Esophagus muscularis mucosa (tissue), 4 donors: ENCODE measurements at regions not wholly inside any gene's neighbourhood (a gene's known extent, or its start where the extent isn't known, plus 50 kb on each side); places are given as distances from the start of the nearest gene placed in this dataset.

Experiments
- DNase-seq: peaks from one replicate; pipeline ENCODE4 v3.0.0-alpha.2; 2017; ENCODE audit errors: extremely low spot score
- H3K27ac ChIP-seq, 4 donors: fragments of 200-600 bp; sonication (generic); replicated peaks in 1 of 4; 1 replicate in 3 of 4; 2 replicates in 1 of 4; pipeline ENCODE4 v1.5.1; 2016 to 2019; ENCODE audit warnings: mild to moderate bottlenecking in 1 of 4
- H3K27me3 ChIP-seq, 4 donors: fragments of 200-600 bp; sonication (generic); one replicate each; pipeline versions ENCODE4 v1.5.1 to v1.6.0; 2016 to 2019
- H3K36me3 ChIP-seq, 4 donors: fragments of 200-600 bp; sonication (generic); one replicate each; pipeline ENCODE4 v1.5.1; 2016 to 2019
- H3K4me1 ChIP-seq, 4 donors: fragments of 200-600 bp; sonication (generic); one replicate each; pipeline ENCODE4 v1.5.1; 2016 to 2019
- H3K4me3 ChIP-seq, 4 donors: fragments of 200-600 bp; sonication (generic); 1 replicate in 2 of 4; 2 replicates in 2 of 4; pipeline ENCODE4 v1.5.1; 2016 to 2019; ENCODE audit warnings: mild to moderate bottlenecking in 4 of 4, moderate library complexity in 1 of 4
- H3K9me3 ChIP-seq, 4 donors: fragments of 200-600 bp; sonication (generic); 1 replicate in 3 of 4; 2 replicates in 1 of 4; pipeline ENCODE4 v1.5.1; 2016 to 2019
- EP300 ChIP-seq: sonication (generic); formaldehyde crosslinking; IDR thresholded peaks from one replicate; pipeline ENCODE4 v1.6.1; 2017; ENCODE audit warnings: antibody characterized with exemption
- POLR2A ChIP-seq: fragments of 450-650 bp; IDR thresholded peaks from one replicate; pipeline ENCODE4 v1.6.1; 2017; ENCODE audit warnings: antibody characterized with exemption, moderate library complexity, mild to moderate bottlenecking, low read depth
- POLR2AphosphoS5 ChIP-seq, 2 donors: sonication (generic); formaldehyde crosslinking; IDR thresholded peaks; one replicate each; pipeline ENCODE4 v1.6.1; 2017; ENCODE audit warnings: antibody characterized with exemption in 2 of 2
- WGBS: methylation state at CpG from one replicate; pipeline ENCODE4 v1.1.5; 2018; 5-methylcytosine and 5-hydroxymethylcytosine counted together
- intact Hi-C: fragments of 100-400 bp; cut with DNase I; formaldehyde crosslinking; loops from one replicate; pipeline ENCODE4 v1.15.1; 2023
- TF ChIP-seq, protein P1 (sequence below), 3 experiments: fragments of 200-600 bp in 2 of 3; fragments of 450-650 bp in 1 of 3; sonication (generic) in 2 of 3; IDR thresholded peaks; one replicate each; pipeline ENCODE4 v1.5.1; 2017 to 2019; ENCODE audit warnings: antibody characterized with exemption in 3 of 3, mild to moderate bottlenecking in 2 of 3, moderate library complexity in 1 of 3

- H3K4me1 ChIP-seq: peaks cover 16 to 37% (median 35%) of the 10 kb centered on the region in 4 donors
- WGBS: 75% methylated on average over 7 of the region's 8 CpGs
- intact Hi-C loops: no loop called here
- H3K36me3 ChIP-seq: no peaks in the 10 kb centered on the region
- H3K27me3 ChIP-seq: no peaks in the 10 kb centered on the region
- peaks cover 0 to 8% (median 2%) of the 10 kb centered on the region in 4 donors for H3K9me3 ChIP-seq
- no peak overlapping the region for H3K4me3 ChIP-seq
- DNase-seq: no peak
- TF ChIP-seq, protein P1, sequence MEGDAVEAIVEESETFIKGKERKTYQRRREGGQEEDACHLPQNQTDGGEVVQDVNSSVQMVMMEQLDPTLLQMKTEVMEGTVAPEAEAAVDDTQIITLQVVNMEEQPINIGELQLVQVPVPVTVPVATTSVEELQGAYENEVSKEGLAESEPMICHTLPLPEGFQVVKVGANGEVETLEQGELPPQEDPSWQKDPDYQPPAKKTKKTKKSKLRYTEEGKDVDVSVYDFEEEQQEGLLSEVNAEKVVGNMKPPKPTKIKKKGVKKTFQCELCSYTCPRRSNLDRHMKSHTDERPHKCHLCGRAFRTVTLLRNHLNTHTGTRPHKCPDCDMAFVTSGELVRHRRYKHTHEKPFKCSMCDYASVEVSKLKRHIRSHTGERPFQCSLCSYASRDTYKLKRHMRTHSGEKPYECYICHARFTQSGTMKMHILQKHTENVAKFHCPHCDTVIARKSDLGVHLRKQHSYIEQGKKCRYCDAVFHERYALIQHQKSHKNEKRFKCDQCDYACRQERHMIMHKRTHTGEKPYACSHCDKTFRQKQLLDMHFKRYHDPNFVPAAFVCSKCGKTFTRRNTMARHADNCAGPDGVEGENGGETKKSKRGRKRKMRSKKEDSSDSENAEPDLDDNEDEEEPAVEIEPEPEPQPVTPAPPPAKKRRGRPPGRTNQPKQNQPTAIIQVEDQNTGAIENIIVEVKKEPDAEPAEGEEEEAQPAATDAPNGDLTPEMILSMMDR (IDR thresholded peaks at IDR 0.05): peak in 2 of 3 experiments; percentile 22 to 41
- TF ChIP-seq POLR2AphosphoS5 (IDR thresholded peaks at IDR 0.05): peak in 1 of 2 donors; percentile 37
- TF ChIP-seq POLR2A: no peak
- TF ChIP-seq EP300: no peak
- peak overlapping the region; percentile 17 to 68 (median 60) for H3K27ac ChIP-seq
These were observed 142.6 kb upstream of the NCOR2 start for GRCh38 chr12:124709722-124710687.

GRCh38 chr12:124707316-124707715 is 139.9 kb upstream of the NCOR2 start:
- DNase-seq: no peak
- no peak overlapping the region for H3K4me3 ChIP-seq
- H3K4me1 ChIP-seq: peaks cover 0 to 21% (median 16%) of the 10 kb centered on the region in 4 donors
- WGBS: 82% methylated on average over 8 of the region's 8 CpGs
- TF ChIP-seq POLR2AphosphoS5 (IDR thresholded peaks at IDR 0.05): no peak
- TF ChIP-seq, protein P1 (IDR thresholded peaks at IDR 0.05): no peak
- TF ChIP-seq EP300: no peak
- TF ChIP-seq POLR2A: no peak
- peaks cover 0 to 8% (median 2%) of the 10 kb centered on the region in 4 donors for H3K9me3 ChIP-seq
- H3K36me3 ChIP-seq: no peaks in the 10 kb centered on the region
- no peaks in the 10 kb centered on the region for H3K27me3 ChIP-seq
- H3K27ac ChIP-seq: no peak overlapping the region
- intact Hi-C loops: no loop called here

- no peak for DNase-seq
- Histone ChIP-seq H3K9me3 (peaks cover 0 to 8% (median 2%) of the 10 kb centered on the region in 4 donors), H3K27me3 (no peaks in the 10 kb centered on the region), H3K27ac (no peak overlapping the region), H3K4me3 (no peak overlapping the region), H3K36me3 (no peaks in the 10 kb centered on the region), H3K4me1 (peaks cover 4 to 30% (median 21%) of the 10 kb centered on the region in 4 donors)
- intact Hi-C loops: no loop called here
- TF ChIP-seq, protein P1 (IDR thresholded peaks at IDR 0.05): no peak
- WGBS: 93% methylated on average over 10 of the region's 10 CpGs
These were observed 139.0 kb upstream of the NCOR2 start for GRCh38 chr12:124706363-124706762.

DNA sequence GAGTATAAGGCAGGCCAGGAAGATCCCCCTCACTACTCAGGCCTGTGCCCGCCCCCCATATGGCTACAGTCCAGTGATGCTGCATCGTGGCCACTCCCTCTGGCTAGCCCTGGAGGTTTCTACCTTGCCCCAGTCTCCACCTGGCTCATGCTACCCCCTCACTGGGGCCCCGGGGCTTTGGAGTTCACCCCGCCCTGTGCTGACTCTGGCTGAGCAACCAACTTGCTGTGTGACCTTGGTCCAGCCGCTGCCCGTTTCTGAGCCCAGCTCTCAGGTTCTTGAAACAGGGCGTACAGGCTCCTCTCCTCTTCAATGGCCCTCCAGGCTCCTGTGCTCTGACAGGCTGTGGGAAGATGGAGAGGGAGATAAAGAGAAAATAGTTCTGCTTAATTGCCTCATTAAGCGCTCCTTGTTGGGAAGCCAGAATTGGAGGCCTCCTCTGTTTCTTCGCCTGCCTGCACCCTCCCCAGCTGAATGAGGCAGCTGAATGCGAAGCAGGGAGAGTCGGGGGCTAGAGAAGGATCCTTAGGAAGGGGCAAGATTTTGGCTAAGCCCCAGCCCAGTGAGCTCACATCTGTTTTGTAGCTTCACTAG is 138.2 kb upstream of the NCOR2 start:
- Histone ChIP-seq H3K4me1 (peaks cover 11 to 37% (median 28%) of the 10 kb centered on the region in 4 donors), H3K27me3 (no peaks in the 10 kb centered on the region), H3K27ac (no peak overlapping the region), H3K4me3 (no peak overlapping the region), H3K36me3 (no peaks in the 10 kb centered on the region), H3K9me3 (peaks cover 0 to 8% (median 2%) of the 10 kb centered on the region in 4 donors)
- intact Hi-C loops: no loop called here
- TF ChIP-seq POLR2AphosphoS5 (IDR thresholded peaks at IDR 0.05) (no peak), EP300 (no peak), POLR2A (no peak)
- TF ChIP-seq, protein P1 (IDR thresholded peaks at IDR 0.05): no peak
- no peak for DNase-seq
- WGBS: 95% methylated on average over 9 of the region's 11 CpGs
